GM12892 (cell line): ENCODE measurements at regions not wholly inside any gene's neighbourhood (a gene's known extent, or its start where the extent isn't known, plus 50 kb on each side); places are given as distances from the start of the nearest gene placed in this dataset.
"Not testable (repeated sequence)": the region's sequence is repeated elsewhere in the genome, so short reads cannot be mapped to it uniquely, and the experiment has no call there.

ENCODE experiments used
- DNase-seq: peaks from one replicate; pipeline ENCODE4 v3.0.0; 2011; ENCODE audit not compliant: insufficient read length
- FAIRE-seq: peaks from 2 replicates; lab custom pipeline; 2011; peaks lifted over from hg19 to GRCh38; lab: Jason Lieb, UNC
- POLR2A ChIP-seq: IDR thresholded peaks from 2 replicates; pipeline ENCODE4 v1.6.1; 2011; ENCODE audit warnings: low read depth, low read length, control low read depth
- POLR2AphosphoS5 ChIP-seq: IDR thresholded peaks from 2 replicates; pipeline ENCODE4 v1.6.1; 2011; ENCODE audit warnings: low read depth, low read length, control low read depth
- TAF1 ChIP-seq: IDR thresholded peaks from 2 replicates; pipeline ENCODE4 v1.6.1; 2011; ENCODE audit warnings: low read depth, mild to moderate bottlenecking, control low read depth, low read length, borderline replicate concordance

DNA sequence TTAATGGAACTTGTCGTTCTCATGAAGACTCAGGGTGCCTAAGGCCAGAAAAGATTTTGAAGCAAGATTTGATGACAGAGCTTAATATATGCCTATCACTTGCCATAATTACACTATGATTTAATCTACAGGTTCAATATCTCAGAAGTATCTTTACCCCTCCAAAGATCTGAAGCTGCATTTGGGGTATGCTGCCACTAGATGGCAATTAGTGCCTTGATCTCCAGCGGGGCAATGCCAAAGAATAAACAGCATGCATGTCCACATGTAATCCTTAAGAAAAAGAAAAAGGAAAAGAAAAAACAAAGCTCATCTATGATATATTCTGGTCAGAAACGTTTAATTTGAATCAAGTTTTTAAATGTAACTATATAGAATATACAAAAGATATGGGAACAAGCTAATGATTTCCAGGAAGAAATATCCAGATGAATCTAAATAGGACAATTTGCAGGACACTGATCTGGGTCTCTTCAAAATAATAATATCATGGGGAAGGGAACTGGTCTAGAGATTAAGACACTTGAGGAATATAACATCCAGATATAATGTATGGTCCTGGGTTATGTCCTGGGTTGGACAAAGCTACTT is 55.0 kb upstream of the SOX14 start:
- TF ChIP-seq TAF1, result no peak
- no peak for TF ChIP-seq POLR2A
- TF ChIP-seq POLR2AphosphoS5, result no peak
- no peak for FAIRE-seq
- DNase-seq, result no peak

DNA sequence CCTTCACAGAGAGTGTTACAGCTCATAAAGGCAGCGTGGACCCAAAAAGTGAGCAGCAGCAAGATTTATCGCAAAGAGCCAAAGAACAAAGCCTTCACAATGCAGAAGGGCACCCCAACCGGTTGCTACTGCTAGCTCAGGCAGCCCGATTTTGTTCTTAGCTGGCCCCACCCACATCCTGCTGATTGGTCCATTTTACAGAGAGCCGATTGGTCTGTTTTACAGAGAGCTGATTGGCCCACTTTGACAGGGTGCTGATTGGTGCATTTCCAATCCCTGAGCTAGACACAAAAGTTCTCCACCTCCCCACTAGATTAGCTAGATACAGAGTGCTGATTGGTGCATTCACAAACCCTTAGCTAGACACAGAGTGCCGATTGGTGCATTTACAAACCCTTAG is 50.1 kb upstream of the SOX14 start:
- DNase-seq, FAIRE-seq: not testable (repeated sequence)
